Astrocyte of the cerebellum (primary cell): ENCODE measurements at regions not wholly inside any gene's neighbourhood (a gene's known extent, or its start where the extent isn't known, plus 50 kb on each side); places are given as distances from the start of the nearest gene placed in this dataset.

Experiments
- DNase-seq: peaks from one replicate; pipeline ENCODE4 v3.0.0-alpha.2; 2011; ENCODE audit warnings: low read depth
- H3K4me3 ChIP-seq: 2 replicates; pipeline ENCODE4 v1.5.1; 2011; ENCODE audit warnings: mild to moderate bottlenecking, low read depth, low read length, moderate library complexity
- in situ Hi-C: cut with HindIII; loops from 2 replicates; pipeline ENCODE4 v1.10.0; 2017; ENCODE audit warnings: low sequenced_read_pairs
- TF ChIP-seq, protein P1 (sequence below): IDR thresholded peaks from 2 replicates; pipeline ENCODE4 v1.5.1; 2012; ENCODE audit warnings: low read length, low read depth, moderate library complexity, mild to moderate bottlenecking; ENCODE audit errors: missing control alignments

GRCh38 chr3:34247401-34247800 is 449.0 kb downstream of the PDCD6IP start:
- in situ Hi-C loops, result no loop called here
- H3K4me3 ChIP-seq, result no peak overlapping the region
- DNase-seq, result no peak
- TF ChIP-seq, protein P1, sequence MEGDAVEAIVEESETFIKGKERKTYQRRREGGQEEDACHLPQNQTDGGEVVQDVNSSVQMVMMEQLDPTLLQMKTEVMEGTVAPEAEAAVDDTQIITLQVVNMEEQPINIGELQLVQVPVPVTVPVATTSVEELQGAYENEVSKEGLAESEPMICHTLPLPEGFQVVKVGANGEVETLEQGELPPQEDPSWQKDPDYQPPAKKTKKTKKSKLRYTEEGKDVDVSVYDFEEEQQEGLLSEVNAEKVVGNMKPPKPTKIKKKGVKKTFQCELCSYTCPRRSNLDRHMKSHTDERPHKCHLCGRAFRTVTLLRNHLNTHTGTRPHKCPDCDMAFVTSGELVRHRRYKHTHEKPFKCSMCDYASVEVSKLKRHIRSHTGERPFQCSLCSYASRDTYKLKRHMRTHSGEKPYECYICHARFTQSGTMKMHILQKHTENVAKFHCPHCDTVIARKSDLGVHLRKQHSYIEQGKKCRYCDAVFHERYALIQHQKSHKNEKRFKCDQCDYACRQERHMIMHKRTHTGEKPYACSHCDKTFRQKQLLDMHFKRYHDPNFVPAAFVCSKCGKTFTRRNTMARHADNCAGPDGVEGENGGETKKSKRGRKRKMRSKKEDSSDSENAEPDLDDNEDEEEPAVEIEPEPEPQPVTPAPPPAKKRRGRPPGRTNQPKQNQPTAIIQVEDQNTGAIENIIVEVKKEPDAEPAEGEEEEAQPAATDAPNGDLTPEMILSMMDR, result no peak

GRCh38 chr3:34248352-34248751 is 449.9 kb downstream of the PDCD6IP start:
- no peak overlapping the region for H3K4me3 ChIP-seq
- TF ChIP-seq, protein P1, result no peak
- in situ Hi-C loops, result no loop called here
- no peak for DNase-seq

DNA sequence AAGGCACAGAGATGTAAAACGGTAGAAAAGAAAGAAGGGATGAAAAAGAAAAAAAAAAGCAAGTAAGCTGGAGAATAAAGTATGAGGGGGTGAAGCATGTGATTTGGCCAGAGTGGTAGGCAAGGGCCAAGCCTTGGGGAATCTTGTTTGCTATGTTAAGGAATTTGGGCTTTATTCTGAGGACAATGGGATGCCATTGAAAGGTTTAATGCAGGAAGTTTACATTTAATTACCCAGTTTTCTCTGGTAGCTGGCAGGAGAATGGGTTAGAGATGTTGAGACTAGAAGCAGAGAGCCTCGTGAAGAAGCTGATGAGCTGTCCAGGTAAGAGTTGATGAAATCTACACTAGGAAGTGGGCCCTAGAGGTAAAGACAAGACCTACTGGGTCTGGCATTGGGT is 455.9 kb downstream of the PDCD6IP start:
- DNase-seq, result no peak
- TF ChIP-seq, protein P1, result no peak
- H3K4me3 ChIP-seq, result no peak overlapping the region
- in situ Hi-C loops, result loop anchor here (25.0 kb wide), 1 partner anchor 1658 kb away; no protein-coding TSS in a partner anchor

GRCh38 chr3:34256021-34256420 is 457.6 kb downstream of the PDCD6IP start:
- TF ChIP-seq, protein P1, result no peak
- no peak for DNase-seq
- H3K4me3 ChIP-seq, result no peak overlapping the region
- in situ Hi-C loops, result loop anchor here (25.0 kb wide), 1 partner anchor 1656 kb away; no protein-coding TSS in a partner anchor

GRCh38 chr3:34256791-34257190 is 458.4 kb downstream of the PDCD6IP start:
- DNase-seq, result no peak
- in situ Hi-C loops, result loop anchor here (25.0 kb wide), 1 partner anchor 1656 kb away; no protein-coding TSS in a partner anchor
- TF ChIP-seq, protein P1, result no peak
- no peak overlapping the region for H3K4me3 ChIP-seq

DNA sequence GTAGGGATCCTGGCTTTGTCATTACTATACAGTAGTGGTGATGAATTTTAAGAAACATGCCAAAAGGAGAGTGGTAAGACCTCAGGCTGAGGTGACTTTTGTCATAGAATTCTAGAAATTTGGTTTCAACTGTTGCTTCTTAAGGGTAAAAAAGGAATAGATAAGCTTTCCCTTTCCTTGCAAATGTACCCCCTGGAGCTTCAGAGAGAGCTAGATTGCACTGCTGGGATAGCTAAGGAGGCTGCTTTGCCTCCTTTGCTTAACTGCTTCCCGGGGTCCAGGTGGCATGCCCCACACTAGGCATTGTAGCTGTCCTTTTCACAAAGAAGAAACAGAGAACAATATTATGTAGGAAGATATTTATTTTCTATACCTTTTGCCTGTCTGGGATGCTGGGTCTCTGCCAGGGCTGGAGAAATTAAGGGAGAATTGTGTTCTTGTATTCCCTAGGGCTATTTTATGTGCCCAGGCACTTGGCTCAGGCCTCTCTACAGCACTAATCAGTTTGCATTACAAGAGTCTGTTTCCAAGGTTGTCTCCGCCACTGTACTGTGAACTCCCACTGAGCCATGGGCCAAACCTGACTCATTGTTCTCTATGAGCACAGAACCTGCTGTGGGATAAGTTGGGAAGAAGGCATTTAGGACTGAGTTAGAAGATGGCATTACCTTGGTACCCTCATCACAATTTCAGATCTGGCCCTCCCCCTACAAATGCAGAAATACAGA is 460.0 kb downstream of the PDCD6IP start:
- no peak for DNase-seq
- no peak overlapping the region for H3K4me3 ChIP-seq
- in situ Hi-C loops, result loop anchor here (25.0 kb wide), 1 partner anchor 1654 kb away; no protein-coding TSS in a partner anchor
- TF ChIP-seq, protein P1, result no peak
